ENCODE measurements at regions not wholly inside any gene's neighbourhood (a gene's known extent, or its start where the extent isn't known, plus 50 kb on each side); places are given as distances from the start of the nearest gene placed in this dataset.

GRCh38 chr13:62997696-62998095 is 1582.0 kb upstream of the PCDH20 start:
- no peak for DNase-seq (ENCODE audit: low spot score)

GRCh38 chr13:62997038-62997599 is 1581.5 kb upstream of the PCDH20 start:
- DNase-seq (ENCODE audit: low spot score), result no peak

DNA sequence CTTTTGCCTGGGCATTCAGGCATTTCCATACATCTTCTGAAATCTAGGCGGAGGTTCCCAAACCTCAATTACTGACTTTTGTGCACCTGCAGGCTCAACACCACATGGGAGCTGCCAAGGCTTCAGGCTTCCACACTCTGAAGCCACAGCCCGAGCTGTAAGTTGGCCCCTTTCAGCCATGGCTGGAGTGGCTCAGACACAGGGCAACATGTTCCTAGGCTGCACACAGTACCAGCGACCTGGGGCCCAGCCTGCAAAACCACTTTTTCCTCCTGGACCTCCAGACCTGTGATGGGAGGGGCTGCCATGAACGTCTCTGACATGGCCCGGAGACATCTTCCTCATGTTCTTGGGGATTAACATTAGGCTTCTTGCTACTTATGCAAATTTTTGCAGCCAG is 1558.2 kb upstream of the PCDH20 start:
- DNase-seq (ENCODE audit: low spot score), result no peak

DNA sequence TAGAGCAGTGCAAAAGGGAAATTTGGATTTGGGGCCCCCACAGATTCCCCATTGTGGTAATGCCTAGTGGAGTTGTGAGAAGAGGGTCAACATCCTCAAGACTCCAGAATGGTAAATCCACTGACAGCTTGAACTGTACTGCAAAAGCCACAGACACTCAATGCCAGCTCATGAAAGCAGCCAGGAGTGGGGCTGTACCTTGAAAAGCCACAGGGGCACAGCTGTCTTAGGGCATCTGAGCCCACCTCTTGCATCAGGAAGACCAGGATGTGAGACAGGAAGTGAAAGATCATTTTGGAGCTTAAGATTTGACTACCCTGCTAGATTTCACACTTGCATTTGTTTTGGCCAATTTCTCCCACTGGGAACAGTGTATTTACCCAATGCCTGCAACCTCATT is 1548.9 kb upstream of the PCDH20 start:
- DNase-seq (ENCODE audit: low spot score), result no peak

DNA sequence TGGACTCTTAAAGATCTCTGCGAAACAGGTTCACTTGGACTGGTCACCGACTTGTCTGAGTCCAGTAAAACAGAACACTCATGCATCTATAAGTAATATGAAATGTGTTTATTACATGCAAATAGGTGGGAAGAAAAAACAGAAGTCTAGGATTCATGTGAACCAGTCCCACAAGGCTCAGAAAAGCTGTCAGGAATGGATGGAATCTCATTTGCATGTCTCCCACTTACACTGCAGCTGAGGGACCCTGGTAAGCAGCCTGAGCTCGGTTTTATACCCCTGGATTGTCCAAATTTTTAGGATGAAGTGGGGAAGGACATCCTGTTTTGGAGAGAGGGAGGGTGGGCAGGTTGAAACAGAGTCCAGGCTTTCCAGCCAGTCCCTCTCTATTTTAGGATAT is 1545.1 kb upstream of the PCDH20 start:
- DNase-seq (ENCODE audit: low spot score), result no peak

- no peak for DNase-seq (ENCODE audit: low spot score)
Measured at GRCh38 chr13:62933809-62934208, 1518.2 kb upstream of the PCDH20 start.

DNA sequence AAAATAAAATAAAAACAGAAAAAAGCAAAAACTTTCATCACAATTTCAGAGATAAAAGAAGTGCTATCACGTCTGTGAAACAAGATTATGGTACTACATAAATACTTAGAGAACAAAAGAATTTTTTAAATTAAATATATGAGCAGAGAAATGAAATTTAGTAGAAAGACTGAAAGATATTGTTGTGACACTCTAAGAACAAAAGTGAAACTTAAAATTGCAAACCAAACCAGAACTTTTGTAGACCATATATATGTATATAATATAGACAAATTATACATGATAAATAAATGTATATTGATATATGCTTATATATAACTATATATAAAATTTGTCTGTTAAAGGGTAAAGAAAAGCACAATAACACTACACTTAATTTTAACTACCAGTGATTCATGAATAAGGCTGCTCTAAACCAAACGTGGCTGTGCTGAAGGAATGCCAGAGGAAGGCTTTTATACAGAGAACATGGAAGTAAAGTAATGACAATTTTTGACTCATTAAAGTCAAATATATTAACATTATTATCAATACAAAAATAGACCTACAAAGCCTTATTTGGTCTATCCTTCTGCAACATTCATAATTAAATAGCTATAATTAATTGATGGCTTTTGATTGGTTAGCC is 1516.7 kb upstream of the PCDH20 start:
- DNase-seq (ENCODE audit: low spot score), result no peak

DNA sequence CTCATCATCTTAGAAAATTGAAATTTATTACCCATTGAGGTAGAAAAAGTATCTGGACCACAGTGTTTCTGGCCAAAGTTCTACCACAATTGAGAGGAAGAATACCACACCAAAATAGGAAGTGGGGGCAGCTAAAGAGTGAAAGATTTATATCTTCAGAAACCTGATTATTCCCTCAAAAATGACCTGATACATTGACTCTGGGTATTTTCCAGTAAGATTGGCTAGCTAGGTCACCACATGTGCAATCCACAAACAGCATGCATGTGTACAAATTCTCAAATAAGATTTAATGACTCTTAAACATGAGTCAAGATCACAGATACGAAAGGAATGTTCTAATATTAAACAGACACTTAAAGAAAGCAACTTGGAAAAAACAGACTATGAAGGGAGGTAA is 1516.2 kb upstream of the PCDH20 start:
- no peak for DNase-seq (ENCODE audit: low spot score)

- DNase-seq (ENCODE audit: low spot score), result no peak
Measured at GRCh38 chr13:62924395-62924794, 1508.7 kb upstream of the PCDH20 start.

- DNase-seq (ENCODE audit: low spot score), result no peak
Measured at GRCh38 chr13:62920159-62920558, 1504.5 kb upstream of the PCDH20 start.

DNA sequence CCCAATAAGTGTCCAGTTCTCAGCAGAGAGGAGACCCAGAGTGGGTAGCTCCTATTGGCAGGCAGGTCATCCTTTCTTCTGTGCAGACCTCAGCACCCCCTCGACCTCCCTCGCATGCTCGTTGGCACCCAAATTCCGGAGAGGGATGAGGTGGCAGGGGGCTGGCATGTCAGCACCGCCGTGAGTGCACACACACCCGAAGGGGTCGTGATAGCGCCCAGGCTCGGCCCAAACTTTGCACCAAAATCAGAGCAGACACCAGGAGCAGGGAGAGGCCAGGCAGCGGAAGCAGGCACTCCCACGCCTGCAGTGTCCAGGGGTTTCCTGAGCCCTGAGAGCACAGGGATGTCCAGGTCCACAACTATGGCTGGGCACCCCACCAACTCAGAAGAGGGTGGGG is 1503.8 kb upstream of the PCDH20 start:
- DNase-seq (ENCODE audit: low spot score), result no peak

DNA sequence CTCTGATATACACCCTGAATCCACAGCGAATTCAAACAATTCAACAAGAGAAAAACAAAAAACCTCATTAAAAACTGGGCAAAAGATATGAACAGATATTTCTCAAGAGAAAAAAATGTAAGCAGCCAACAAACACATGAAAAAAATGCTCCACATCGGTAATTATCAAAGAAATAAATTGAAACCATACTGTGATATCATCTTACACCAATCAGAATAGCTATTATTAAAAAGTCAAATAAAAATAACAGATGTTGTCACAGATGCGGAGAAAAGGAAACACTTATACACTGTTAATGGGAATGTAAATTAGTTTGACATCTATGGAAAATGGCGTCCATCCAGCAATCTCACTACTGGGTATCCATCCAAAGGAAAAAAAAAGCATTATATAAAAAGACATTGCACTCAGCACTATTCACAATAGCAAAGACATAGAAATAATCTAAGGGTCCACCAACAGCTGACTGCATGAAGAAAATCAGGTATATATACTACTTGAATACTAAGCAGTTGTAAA is 1495.0 kb upstream of the PCDH20 start:
- DNase-seq (ENCODE audit: low spot score), result no peak

DNA sequence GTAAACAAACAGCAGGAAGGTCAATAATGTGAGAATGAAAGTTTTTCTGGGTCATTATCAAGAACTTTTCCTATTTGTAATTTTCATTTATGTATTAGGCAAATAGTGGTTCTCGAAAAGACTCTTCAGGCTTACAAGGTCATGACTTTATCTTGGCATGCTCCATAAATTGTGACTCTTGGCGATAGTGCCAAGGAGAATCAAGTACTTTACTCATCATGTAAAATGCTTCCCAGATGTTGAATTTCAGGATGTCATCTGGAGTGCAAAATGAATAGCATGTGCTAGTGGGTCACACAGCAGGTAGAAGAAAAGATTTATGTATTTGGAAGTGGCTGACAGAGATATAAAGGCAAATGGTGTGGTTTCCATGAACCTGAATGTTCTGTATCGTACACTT is 1492.7 kb upstream of the PCDH20 start:
- no peak for DNase-seq (ENCODE audit: low spot score)

- DNase-seq (ENCODE audit: low spot score), result no peak
Measured at GRCh38 chr13:62906896-62907295, 1491.2 kb upstream of the PCDH20 start.

- DNase-seq (ENCODE audit: low spot score), result no peak
Measured at GRCh38 chr13:62906469-62906868, 1490.8 kb upstream of the PCDH20 start.

DNA sequence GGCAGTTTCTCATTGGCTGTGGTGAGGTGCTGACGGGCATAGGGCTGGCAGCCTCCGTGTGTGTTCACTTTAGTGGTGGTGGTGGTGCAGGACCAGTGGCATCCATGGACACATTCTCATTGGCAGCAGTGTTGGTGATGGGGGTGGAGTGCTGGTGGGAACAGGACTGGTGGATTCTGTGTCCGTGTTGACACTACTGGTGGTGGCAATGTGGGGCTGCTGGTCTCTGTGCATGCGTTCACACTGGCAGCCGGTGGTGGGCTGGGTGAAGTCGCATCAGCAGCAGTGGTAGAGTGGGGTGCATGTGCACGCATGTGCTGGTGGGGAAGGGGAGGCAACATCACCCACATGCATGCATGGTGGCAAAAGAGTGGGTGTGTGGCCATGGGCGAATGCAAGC is 1471.4 kb upstream of the PCDH20 start:
- no peak for DNase-seq (ENCODE audit: low spot score)

DNA sequence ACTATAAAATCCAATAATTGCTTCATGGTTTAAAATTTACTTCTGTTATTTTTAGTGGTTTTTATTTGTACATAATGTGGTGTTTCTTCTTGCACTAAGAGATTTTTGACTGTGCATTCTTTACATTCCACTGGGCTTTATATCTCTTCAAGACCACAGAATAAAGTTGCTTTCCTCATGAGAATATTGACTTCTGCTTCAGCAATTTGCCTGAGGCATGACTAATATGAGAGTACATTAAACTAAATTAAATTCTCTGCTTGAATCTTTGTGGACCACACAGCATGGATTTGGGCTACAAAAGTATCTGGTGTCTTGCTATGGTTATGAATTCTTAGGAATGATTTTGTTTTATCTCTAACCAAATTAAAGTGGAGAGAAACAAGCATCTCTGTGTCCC is 1463.4 kb upstream of the PCDH20 start:
- DNase-seq (ENCODE audit: low spot score), result no peak

GRCh38 chr13:62875118-62875640 is 1459.5 kb upstream of the PCDH20 start:
- DNase-seq (ENCODE audit: low spot score), result no peak

DNA sequence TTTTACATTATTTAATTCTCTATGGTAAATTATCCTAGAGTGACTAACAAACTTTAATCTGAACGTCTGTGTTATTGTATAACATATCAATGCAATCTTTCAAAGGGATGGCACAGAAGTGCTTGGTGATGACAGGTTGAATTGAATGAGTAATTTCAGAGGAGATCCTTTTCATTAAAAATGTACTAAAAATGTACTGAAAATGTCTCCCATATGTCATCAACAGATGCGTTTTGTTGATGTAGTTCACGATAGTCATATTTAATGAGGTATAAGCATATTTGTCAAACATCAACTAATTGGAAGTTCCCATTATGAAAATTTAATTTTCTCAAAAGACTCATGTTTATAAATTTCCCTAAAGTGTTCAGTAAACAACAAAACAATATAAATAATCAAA is 1434.7 kb upstream of the PCDH20 start:
- no peak for DNase-seq (ENCODE audit: low spot score)

DNA sequence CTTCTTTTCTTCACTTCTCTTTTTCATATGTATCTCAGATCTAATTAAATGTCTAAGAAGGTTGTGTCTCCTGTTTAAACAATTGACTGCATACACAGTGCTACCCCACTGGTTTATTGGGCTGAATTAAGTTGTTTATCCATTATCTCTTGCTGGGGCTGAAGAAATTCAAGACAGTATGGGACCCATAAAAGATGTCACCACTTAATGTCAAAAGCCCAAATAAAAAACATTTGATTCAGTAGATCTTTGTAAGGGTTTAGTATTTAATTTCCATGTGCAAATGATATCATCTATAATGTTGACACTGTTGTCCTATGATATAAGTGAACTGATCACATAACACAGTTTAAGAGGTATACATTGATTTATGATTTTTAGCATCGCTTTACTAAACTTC is 1431.9 kb upstream of the PCDH20 start:
- no peak for DNase-seq (ENCODE audit: low spot score)

GRCh38 chr13:62846302-62846701 is 1430.7 kb upstream of the PCDH20 start:
- no peak for DNase-seq (ENCODE audit: low spot score)

- DNase-seq (ENCODE audit: low spot score), result no peak
Measured at GRCh38 chr13:62839338-62839737, 1423.7 kb upstream of the PCDH20 start.

DNA sequence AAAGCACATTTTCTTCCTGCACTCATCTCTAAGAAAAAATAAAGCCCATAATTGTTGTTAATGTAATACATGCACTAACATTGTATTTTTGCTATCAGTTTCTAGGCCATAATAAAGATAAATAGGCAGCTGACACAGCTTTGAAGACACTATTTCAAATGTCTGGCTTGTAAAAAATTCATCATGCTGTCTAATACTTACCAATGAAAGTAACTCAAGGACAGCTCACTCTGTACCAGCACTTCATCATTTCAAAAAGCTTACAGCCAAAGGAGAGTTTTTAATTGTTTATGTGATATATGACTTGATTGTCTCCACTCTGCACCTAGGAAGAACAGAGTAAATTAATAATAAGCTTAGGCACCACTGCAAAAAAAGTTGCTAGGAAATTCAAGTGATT is 1423.3 kb upstream of the PCDH20 start:
- no peak for DNase-seq (ENCODE audit: low spot score)

DNA sequence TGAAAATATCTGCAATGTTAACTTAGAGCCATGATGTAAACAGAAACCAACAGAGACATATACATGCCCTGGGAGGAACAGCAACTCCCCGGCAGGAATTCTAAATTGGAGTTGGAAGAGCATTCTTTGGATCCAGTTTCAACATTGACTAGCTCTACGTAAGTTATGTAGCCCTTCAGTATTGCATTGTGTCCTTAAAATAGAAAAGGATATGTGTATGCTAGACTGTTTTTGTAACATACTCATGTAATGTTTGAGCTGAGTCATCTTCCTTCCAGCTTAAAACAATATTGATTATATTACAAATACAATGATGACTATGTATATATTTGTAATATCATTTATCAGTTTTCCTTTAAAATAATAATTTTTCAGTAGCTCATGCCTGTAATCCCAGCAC is 1422.2 kb upstream of the PCDH20 start:
- no peak for DNase-seq (ENCODE audit: low spot score)

Data from activated CD4-positive, alpha-beta T cell treated with anti-CD3 and anti-CD28 coated beads, Interleukin-2, Interleukin-4, amounts not matched to agents 100 ng/mL and 50 ng/mL, durations not matched to agents 16 hours and 8 hours (primary cell).